GM12892 (cell line): ENCODE measurements at regions not wholly inside any gene's neighbourhood (a gene's known extent, or its start where the extent isn't known, plus 50 kb on each side); places are given as distances from the start of the nearest gene placed in this dataset.

Source experiments
- POLR2A ChIP-seq: IDR thresholded peaks from 2 replicates; pipeline ENCODE4 v1.6.1; 2011; ENCODE audit warnings: low read depth, low read length, control low read depth
- POLR2AphosphoS5 ChIP-seq: IDR thresholded peaks from 2 replicates; pipeline ENCODE4 v1.6.1; 2011; ENCODE audit warnings: low read depth, low read length, control low read depth
- TAF1 ChIP-seq: IDR thresholded peaks from 2 replicates; pipeline ENCODE4 v1.6.1; 2011; ENCODE audit warnings: low read depth, mild to moderate bottlenecking, control low read depth, low read length, borderline replicate concordance

- TF ChIP-seq POLR2A (no peak), TAF1 (no peak), POLR2AphosphoS5 (no peak)
Observed at GRCh38 chr5:163951069-163951468, 445.6 kb downstream of the MAT2B start.
